PC-3 (cell line): ENCODE measurements at regions not wholly inside any gene's neighbourhood (a gene's known extent, or its start where the extent isn't known, plus 50 kb on each side); places are given as distances from the start of the nearest gene placed in this dataset.

Experiments
- ATAC-seq: fragments of 200-7000 bp; cut with Tn5 transposase; 2 replicates; pipeline ENCODE4 v1.9.1; 2020; ENCODE audit warnings: mild to moderate bottlenecking, moderate library complexity
- BruUV-seq: library from RNA; stranded (reverse); fragments of 400-500 nt; replicated peaks from 2 replicates; lab custom pipeline; 2021; lab: Mats Ljungman, UMichigan
- CTCF ChIA-PET: fragments of 300-600 bp; sonication (Branson Sonifier 250); formaldehyde crosslinking; loops from one replicate; lab custom pipeline; 2022; ENCODE audit warnings: antibody characterized with exemption; lab: Charles Lee
- POLR2A ChIA-PET: fragments of 300-600 bp; sonication (Branson Sonifier 250); formaldehyde crosslinking; loops from one replicate; lab custom pipeline; 2022; ENCODE audit warnings: antibody characterized with exemption; ENCODE audit not compliant: unreplicated experiment; lab: Charles Lee
- DNase-seq: peaks from one replicate; pipeline ENCODE4 v3.0.0-alpha.2; 2015
- H2AFZ ChIP-seq: fragments of 300-600 bp; sonication (generic); 2 replicates; pipeline ENCODE4 v1.6.0; 2016; ENCODE audit warnings: antibody characterized with exemption, low read length
- H3F3A ChIP-seq: fragments of 300-600 bp; sonication (generic); one replicate; pipeline ENCODE4 v1.6.0; 2017; ENCODE audit warnings: antibody characterized with exemption, low read length, control low read depth, mild to moderate bottlenecking; ENCODE audit not compliant: unreplicated experiment
- H3K27ac ChIP-seq: fragments of 300-600 bp; sonication (generic); 2 replicates; pipeline ENCODE4 v1.5.1; 2016; ENCODE audit warnings: mild to moderate bottlenecking, low read length
- H3K27me3 ChIP-seq: fragments of 300-600 bp; sonication (generic); 2 replicates; pipeline ENCODE4 v1.6.1; 2016; ENCODE audit warnings: low read length, mixed read lengths
- H3K36me3 ChIP-seq: fragments of 300-600 bp; sonication (generic); 2 replicates; pipeline ENCODE4 v1.6.1; 2016; ENCODE audit warnings: low read depth, mixed run types, low read length, mixed read lengths
- H3K4me1 ChIP-seq: fragments of 300-600 bp; sonication (generic); 2 replicates; pipeline ENCODE4 v1.5.1; 2016; ENCODE audit warnings: low read length; ENCODE audit not compliant: insufficient read depth
- H3K4me2 ChIP-seq: fragments of 300-600 bp; sonication (generic); 2 replicates; pipeline ENCODE4 v1.6.0; 2016; ENCODE audit warnings: low read length
- H3K4me3 ChIP-seq: fragments of 300-600 bp; sonication (generic); 2 replicates; pipeline ENCODE4 v1.5.1; 2016; ENCODE audit warnings: mild to moderate bottlenecking, low read length, mixed read lengths
- H3K79me2 ChIP-seq: fragments of 300-600 bp; sonication (generic); 2 replicates; pipeline ENCODE4 v1.6.1; 2017; ENCODE audit warnings: low read length, mixed read lengths
- H3K9ac ChIP-seq: fragments of 300-600 bp; sonication (generic); 2 replicates; pipeline ENCODE4 v1.6.0; 2016; ENCODE audit warnings: mild to moderate bottlenecking, low read length
- H3K9me2 ChIP-seq: fragments of 300-600 bp; sonication (generic); replicated peaks from 2 replicates; pipeline ENCODE4 v1.6.1; 2016; ENCODE audit warnings: mixed run types, low read length, mixed read lengths
- H3K9me3 ChIP-seq: fragments of 300-600 bp; sonication (generic); 2 replicates; pipeline ENCODE4 v1.6.1; 2016; ENCODE audit warnings: low read length, mixed read lengths
- H4K20me1 ChIP-seq: fragments of 300-600 bp; sonication (generic); 2 replicates; pipeline ENCODE4 v1.6.1; 2016; ENCODE audit warnings: low read length, mixed read lengths
- EZH2 ChIP-seq: fragments of 300-600 bp; sonication (generic); IDR thresholded peaks from one replicate; pipeline ENCODE4 v1.6.1; 2017; ENCODE audit warnings: antibody characterized with exemption, mild to moderate bottlenecking, low read length; ENCODE audit not compliant: unreplicated experiment
- EZH2phosphoT487 ChIP-seq: fragments of 300-600 bp; sonication (generic); IDR thresholded peaks from 2 replicates; pipeline ENCODE4 v1.6.1; 2018; ENCODE audit warnings: mild to moderate bottlenecking, antibody characterized with exemption, low read length, borderline replicate concordance
- intact Hi-C: fragments of 100-400 bp; cut with micrococcal nuclease; formaldehyde crosslinking; loops from 2 replicates; pipeline ENCODE4 v1.9.0; 2023
- TF ChIP-seq, protein P1 (sequence below): fragments of 300-600 bp; sonication (generic); conservative IDR thresholded peaks from 2 replicates; pipeline ENCODE4 v1.5.1; 2017; ENCODE audit warnings: antibody characterized with exemption, low read depth, mild to moderate bottlenecking, low read length

- POLR2A ChIA-PET: no interaction called here
- H4K20me1 ChIP-seq: no peaks in the 10 kb centered on the region
- H3K9me2 ChIP-seq: no peaks in the 10 kb centered on the region
- no peaks in the 10 kb centered on the region for H3K79me2 ChIP-seq
- no peak overlapping the region for H3K4me2 ChIP-seq
- peaks cover 37% of the 10 kb centered on the region for H3K27me3 ChIP-seq
- no peaks in the 10 kb centered on the region for H3K9me3 ChIP-seq
- BruUV-seq: no TSS peak
- H2AFZ ChIP-seq: no peak overlapping the region
- H3F3A ChIP-seq: no peaks in the 10 kb centered on the region
- no peak overlapping the region for H3K27ac ChIP-seq
- CTCF ChIA-PET: no interaction called here
- no peak for DNase-seq
- no peaks in the 10 kb centered on the region for H3K4me1 ChIP-seq
- TF ChIP-seq, protein P1, sequence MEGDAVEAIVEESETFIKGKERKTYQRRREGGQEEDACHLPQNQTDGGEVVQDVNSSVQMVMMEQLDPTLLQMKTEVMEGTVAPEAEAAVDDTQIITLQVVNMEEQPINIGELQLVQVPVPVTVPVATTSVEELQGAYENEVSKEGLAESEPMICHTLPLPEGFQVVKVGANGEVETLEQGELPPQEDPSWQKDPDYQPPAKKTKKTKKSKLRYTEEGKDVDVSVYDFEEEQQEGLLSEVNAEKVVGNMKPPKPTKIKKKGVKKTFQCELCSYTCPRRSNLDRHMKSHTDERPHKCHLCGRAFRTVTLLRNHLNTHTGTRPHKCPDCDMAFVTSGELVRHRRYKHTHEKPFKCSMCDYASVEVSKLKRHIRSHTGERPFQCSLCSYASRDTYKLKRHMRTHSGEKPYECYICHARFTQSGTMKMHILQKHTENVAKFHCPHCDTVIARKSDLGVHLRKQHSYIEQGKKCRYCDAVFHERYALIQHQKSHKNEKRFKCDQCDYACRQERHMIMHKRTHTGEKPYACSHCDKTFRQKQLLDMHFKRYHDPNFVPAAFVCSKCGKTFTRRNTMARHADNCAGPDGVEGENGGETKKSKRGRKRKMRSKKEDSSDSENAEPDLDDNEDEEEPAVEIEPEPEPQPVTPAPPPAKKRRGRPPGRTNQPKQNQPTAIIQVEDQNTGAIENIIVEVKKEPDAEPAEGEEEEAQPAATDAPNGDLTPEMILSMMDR: no peak
- no peak overlapping the region for H3K4me3 ChIP-seq
- intact Hi-C loops: no loop called here
- ATAC-seq: no peak
- H3K9ac ChIP-seq: no peak overlapping the region
- H3K36me3 ChIP-seq: no peaks in the 10 kb centered on the region
Observed at GRCh38 chr13:29677627-29678026, 82.1 kb upstream of the SLC7A1 start.

- no peaks in the 10 kb centered on the region for H3K9me3 ChIP-seq
- H3K4me3 ChIP-seq: no peak overlapping the region
- no peaks in the 10 kb centered on the region for H3K4me1 ChIP-seq
- no peaks in the 10 kb centered on the region for H3F3A ChIP-seq
- POLR2A ChIA-PET: no interaction called here
- no peak overlapping the region for H3K27ac ChIP-seq
- no TSS peak for BruUV-seq
- peaks cover 31% of the 10 kb centered on the region for H3K27me3 ChIP-seq
- no peak overlapping the region for H3K9ac ChIP-seq
- intact Hi-C loops: no loop called here
- DNase-seq (no peak), ATAC-seq (no peak)
- H3K9me2 ChIP-seq: no peaks in the 10 kb centered on the region
- no peak overlapping the region for H2AFZ ChIP-seq
- no peaks in the 10 kb centered on the region for H3K79me2 ChIP-seq
- CTCF ChIA-PET: no interaction called here
- no peaks in the 10 kb centered on the region for H4K20me1 ChIP-seq
- TF ChIP-seq, protein P1: no peak
- TF ChIP-seq EZH2: no peak
- TF ChIP-seq EZH2phosphoT487: no peak
- no peak overlapping the region for H3K4me2 ChIP-seq
- H3K36me3 ChIP-seq: no peaks in the 10 kb centered on the region
Observed at GRCh38 chr13:29676941-29677452, 81.5 kb upstream of the SLC7A1 start.

DNA sequence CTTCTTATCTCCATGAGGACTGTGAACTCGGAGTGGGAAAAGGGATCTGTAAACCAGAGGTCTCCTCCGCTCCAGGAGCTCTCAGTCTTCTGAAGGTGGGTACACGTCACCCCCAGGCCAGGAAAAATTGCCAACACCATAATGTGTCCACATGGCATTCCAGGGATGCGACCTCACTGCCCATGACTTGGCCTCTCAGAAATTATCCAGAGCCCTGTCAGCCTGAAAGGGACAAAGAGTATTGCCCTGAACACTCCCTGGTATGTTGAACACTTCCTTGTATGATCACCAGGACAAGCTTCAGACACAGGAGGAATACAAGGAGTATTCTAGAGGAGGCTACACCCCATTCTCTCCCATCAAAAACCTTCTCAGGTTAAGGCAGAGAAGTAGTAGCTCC lies 81.0 kb upstream of the SLC7A1 start:
- Histone ChIP-seq H3K9ac (no peak overlapping the region), H3K79me2 (no peaks in the 10 kb centered on the region), H3K27me3 (peaks cover 26% of the 10 kb centered on the region), H3F3A (no peaks in the 10 kb centered on the region), H4K20me1 (no peaks in the 10 kb centered on the region), H3K27ac (no peak overlapping the region), H2AFZ (no peak overlapping the region), H3K36me3 (no peaks in the 10 kb centered on the region), H3K9me2 (no peaks in the 10 kb centered on the region), H3K9me3 (no peaks in the 10 kb centered on the region), H3K4me2 (no peak overlapping the region), H3K4me3 (no peak overlapping the region), H3K4me1 (no peaks in the 10 kb centered on the region)
- CTCF ChIA-PET: no interaction called here
- no peak for ATAC-seq
- POLR2A ChIA-PET: no interaction called here
- intact Hi-C loops: no loop called here
- TF ChIP-seq EZH2phosphoT487: no peak
- DNase-seq: no peak
- no TSS peak for BruUV-seq
